T-helper 17 cell (primary cell): ENCODE measurements at regions not wholly inside any gene's neighbourhood (a gene's known extent, or its start where the extent isn't known, plus 50 kb on each side); places are given as distances from the start of the nearest gene placed in this dataset.

Experiments
- ATAC-seq: fragments of 150-1000 bp; cut with Tn5 transposase; 2 replicates; pipeline ENCODE4 v1.10.0; 2021; ENCODE audit warnings: mild to moderate bottlenecking, moderate library complexity
- DNase-seq, 3 donors: peaks; one replicate each; pipeline versions ENCODE4 v3.0.0 to v3.0.0-alpha.2; 2020 to 2021
- H3K9me3 ChIP-seq: one replicate; pipeline ENCODE4 v1.7.0; 2013; ENCODE audit warnings: low read length, mild to moderate bottlenecking; ENCODE audit not compliant: control insufficient read depth, poor library complexity, severe bottlenecking
- H3K27ac Mint-ChIP-seq: one replicate; pipeline ENCODE4 v1.8.0; 2022; ENCODE audit warnings: mild to moderate bottlenecking, moderate library complexity, mixed read lengths
- H3K27me3 Mint-ChIP-seq: one replicate; pipeline ENCODE4 v1.8.0; 2022; ENCODE audit warnings: mixed read lengths
- H3K36me3 Mint-ChIP-seq: one replicate; pipeline ENCODE4 v1.8.0; 2022; ENCODE audit warnings: low read depth, mixed read lengths
- H3K4me1 Mint-ChIP-seq: one replicate; pipeline ENCODE4 v1.8.0; 2022; ENCODE audit warnings: mild to moderate bottlenecking, mixed read lengths
- H3K4me3 Mint-ChIP-seq: one replicate; pipeline ENCODE4 v1.8.0; 2022; ENCODE audit warnings: mild to moderate bottlenecking, moderate library complexity, mixed read lengths

DNA sequence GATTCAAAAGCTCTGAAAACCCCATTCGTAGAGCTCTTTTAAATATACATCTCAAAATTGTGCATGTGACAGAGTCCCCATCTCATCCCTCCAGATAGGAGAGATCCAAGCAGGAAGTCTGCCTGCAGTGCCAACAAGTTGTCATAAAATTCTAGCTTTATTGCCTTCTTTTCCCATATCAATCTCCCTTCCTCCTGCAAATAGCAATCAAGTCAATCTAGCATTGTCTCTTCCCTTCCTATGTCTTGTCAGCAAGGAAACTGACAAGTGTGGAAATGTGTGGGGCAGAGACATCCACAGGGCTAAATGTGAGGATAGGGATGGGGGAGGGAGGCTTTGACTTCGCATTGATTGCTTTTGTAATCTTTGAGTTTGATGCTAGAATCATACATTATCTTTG lies 165.2 kb downstream of the C1orf94 start:
- Mint-ChIP-seq H3K27me3 (peaks cover 50% of the 10 kb centered on the region), H3K36me3 (no peaks in the 10 kb centered on the region), H3K4me3 (no peak overlapping the region), H3K4me1 (no peaks in the 10 kb centered on the region), H3K27ac (no peak overlapping the region)
- DNase-seq (no peak), ATAC-seq (no peak)
- no peaks in the 10 kb centered on the region for H3K9me3 ChIP-seq

DNA sequence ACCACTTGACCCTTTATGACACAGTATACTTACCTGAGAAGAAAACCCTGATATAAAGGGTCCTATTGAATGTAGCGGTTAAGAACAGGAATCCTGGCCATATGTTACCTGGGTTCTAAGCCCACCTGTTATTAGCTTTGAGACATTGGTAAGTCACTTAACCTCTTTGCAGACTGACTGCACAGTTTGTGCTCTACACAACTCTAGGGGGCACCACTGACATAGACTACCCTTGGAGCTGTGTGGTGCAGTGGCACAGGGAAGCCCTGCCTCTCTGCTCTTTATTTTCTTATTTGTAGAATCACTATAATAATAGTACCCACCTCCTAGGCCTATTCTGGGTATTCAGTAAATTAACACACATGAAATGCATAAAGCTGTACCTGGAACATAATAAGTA lies 165.6 kb downstream of the C1orf94 start:
- Mint-ChIP-seq H3K27me3 (peaks cover 50% of the 10 kb centered on the region), H3K4me3 (no peak overlapping the region), H3K27ac (no peak overlapping the region), H3K36me3 (no peaks in the 10 kb centered on the region), H3K4me1 (no peaks in the 10 kb centered on the region)
- DNase-seq: no peak
- no peaks in the 10 kb centered on the region for H3K9me3 ChIP-seq
- ATAC-seq: no peak

DNA sequence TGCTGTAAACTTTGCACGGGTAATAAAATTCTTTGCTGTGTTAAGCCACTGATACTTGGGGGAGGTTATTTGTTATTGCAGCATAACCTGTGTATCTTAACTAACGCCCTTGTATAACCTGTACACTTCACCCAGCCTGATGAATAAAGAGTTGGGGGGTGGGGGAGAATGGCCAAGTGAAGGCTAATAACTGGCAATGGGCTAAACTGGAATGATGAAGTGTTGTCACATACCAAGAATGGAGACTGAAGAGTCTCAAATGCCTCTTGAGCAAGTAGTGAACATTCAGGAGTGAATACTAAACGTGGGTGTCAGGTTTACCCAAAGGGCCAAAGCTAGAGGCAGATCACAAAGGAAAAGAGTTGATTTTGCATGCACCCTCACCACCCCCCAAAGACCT lies 169.4 kb downstream of the C1orf94 start:
- DNase-seq (no peak), ATAC-seq (no peak)
- H3K9me3 ChIP-seq: no peaks in the 10 kb centered on the region
- H3K4me3 Mint-ChIP-seq: no peak overlapping the region
- peaks cover 40% of the 10 kb centered on the region for H3K27me3 Mint-ChIP-seq
- H3K36me3 Mint-ChIP-seq: no peaks in the 10 kb centered on the region
- no peaks in the 10 kb centered on the region for H3K4me1 Mint-ChIP-seq
- H3K27ac Mint-ChIP-seq: no peak overlapping the region

DNA sequence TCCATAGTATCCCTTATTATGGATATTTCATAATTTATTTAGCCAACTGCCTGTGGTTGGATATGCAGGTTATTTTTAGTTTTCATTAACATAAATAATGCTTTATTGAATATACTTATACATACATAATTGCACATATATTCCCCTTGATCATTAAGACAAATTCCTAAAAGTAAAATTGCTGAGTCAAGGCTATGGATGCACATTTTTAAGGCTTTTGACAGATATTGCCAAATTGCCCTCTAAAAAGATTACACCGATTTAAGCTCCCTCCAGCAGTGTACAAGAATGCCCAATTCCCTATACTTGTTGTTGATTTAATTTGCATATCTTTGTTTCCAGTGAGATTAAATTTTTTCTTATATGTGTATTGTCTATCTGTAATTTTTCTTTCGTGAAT lies 176.7 kb downstream of the C1orf94 start:
- ATAC-seq: no peak
- Mint-ChIP-seq H3K4me1 (no peaks in the 10 kb centered on the region), H3K27ac (no peak overlapping the region), H3K36me3 (peaks cover 2% of the 10 kb centered on the region), H3K27me3 (peaks cover 38% of the 10 kb centered on the region), H3K4me3 (no peak overlapping the region)
- no peak for DNase-seq
- H3K9me3 ChIP-seq: no peaks in the 10 kb centered on the region

DNA sequence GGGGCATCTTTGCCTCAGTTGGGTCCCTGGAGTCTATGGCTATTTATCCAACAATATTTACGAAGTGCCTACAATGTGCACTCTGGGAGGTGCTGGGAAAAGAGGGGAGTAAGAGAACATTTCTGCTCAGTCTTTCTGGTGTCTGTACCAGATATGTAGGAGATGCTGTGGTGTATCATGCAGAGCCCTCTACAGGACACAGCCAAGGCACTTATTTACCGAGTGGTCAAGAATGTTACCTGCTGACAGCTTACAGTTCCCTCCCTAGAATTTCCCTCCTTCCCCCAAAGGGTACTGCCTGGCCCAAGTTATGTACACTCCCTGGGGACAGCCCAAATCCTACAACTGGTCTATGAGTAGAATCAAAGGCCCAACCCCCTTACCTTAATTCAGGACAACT lies 177.7 kb downstream of the C1orf94 start:
- no peak for DNase-seq
- Mint-ChIP-seq H3K27me3 (peaks cover 35% of the 10 kb centered on the region), H3K27ac (no peak overlapping the region), H3K4me3 (no peak overlapping the region), H3K4me1 (no peaks in the 10 kb centered on the region), H3K36me3 (peaks cover 2% of the 10 kb centered on the region)
- ATAC-seq: no peak
- no peaks in the 10 kb centered on the region for H3K9me3 ChIP-seq

DNA sequence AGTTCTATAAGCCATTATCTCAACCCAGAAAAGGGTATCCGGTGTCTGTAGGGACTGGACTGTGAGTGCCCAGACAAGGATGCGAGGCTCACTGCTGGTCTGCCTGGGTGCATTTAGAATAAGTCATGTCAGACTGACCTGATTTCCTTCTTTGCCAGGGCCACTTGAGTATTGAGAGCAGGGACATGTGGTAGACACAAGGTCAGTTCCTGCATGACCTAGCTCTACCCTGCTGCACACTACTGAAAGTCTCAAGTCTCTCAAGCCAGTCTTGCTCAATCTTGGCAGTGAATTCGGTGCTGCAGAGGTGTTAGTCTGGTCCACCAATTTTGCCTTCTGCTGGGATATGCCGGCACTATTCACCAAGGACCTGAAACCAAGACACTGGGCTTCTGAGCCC lies 180.1 kb downstream of the C1orf94 start:
- H3K27me3 Mint-ChIP-seq: peaks cover 54% of the 10 kb centered on the region
- H3K36me3 Mint-ChIP-seq: peaks cover 2% of the 10 kb centered on the region
- H3K4me3 Mint-ChIP-seq: no peak overlapping the region

DNA sequence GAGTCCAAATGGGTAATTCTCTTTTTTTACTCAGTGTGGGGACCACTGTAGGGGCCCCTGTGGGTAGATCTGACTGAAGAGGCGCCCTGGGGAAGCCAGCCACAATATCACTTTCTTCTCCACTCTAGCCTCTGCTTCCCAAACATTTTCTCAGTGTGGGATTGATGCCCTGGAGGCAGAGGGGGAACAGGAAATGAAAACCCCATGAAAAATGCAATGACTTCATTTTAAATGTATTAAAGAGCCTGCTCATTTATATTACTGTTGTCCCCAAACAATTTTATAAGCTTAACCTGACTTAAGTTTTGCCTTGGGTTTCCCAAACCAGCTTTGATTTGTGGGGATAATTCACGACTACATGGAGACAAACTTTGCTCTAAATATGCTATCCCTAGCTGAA lies 181.9 kb downstream of the C1orf94 start:
- no peak overlapping the region for H3K4me3 Mint-ChIP-seq
- no peak overlapping the region for H3K27ac Mint-ChIP-seq
- no peaks in the 10 kb centered on the region for H3K4me1 Mint-ChIP-seq
- ATAC-seq (no peak), DNase-seq (no peak)
- H3K27me3 Mint-ChIP-seq: peaks cover 54% of the 10 kb centered on the region
- peaks cover 2% of the 10 kb centered on the region for H3K36me3 Mint-ChIP-seq
- no peaks in the 10 kb centered on the region for H3K9me3 ChIP-seq

More for the DNA sequence above, 180.1 kb downstream of the C1orf94 start:
- H3K9me3 ChIP-seq: no peaks in the 10 kb centered on the region
- DNase-seq (no peak), ATAC-seq (no peak)
- Mint-ChIP-seq H3K4me1 (no peaks in the 10 kb centered on the region), H3K27ac (no peak overlapping the region)

DNA sequence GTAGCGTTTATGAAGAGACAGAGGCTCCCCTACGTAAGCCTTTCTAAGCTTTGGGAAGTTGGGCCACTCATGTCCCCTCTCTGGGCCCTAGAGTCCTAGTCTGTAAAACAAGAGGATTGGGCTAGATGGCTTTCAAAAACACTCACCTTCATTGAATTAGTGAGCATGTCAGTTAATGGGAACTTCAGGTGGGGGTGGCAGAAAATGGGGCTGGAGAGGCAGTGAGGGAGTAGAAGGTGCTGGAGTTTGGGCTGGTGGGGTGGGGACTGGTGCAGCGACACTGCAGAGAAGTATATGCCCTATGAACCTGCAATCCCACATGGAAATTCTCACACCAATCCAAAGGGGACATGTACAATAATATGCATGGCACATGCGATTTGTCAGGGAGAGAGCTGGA lies 182.7 kb downstream of the C1orf94 start:
- H3K4me1 Mint-ChIP-seq: no peaks in the 10 kb centered on the region
- DNase-seq (no peak), ATAC-seq (no peak)
- no peak overlapping the region for H3K4me3 Mint-ChIP-seq
- H3K27ac Mint-ChIP-seq: no peak overlapping the region
- H3K9me3 ChIP-seq: no peaks in the 10 kb centered on the region
- peaks cover 2% of the 10 kb centered on the region for H3K36me3 Mint-ChIP-seq
- peaks cover 54% of the 10 kb centered on the region for H3K27me3 Mint-ChIP-seq

DNA sequence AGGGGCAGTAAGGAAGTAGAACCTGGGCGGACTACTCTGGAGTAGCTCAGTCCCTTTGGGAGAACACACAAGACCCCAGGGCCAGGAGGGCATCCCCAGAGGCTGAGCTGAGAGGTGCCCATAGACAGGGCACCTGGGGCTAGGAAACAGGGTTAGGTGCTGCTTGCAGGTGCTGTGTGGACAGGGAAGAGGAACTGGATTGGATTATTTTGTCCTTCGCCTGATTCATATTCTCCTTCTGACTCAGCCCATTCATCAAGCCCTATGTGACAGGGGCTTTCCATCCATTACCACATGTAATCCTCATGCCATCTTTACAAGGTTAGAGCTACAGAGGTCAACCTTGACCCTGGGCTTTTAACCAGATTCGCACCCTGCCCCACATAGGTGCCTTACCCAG lies 183.9 kb downstream of the C1orf94 start:
- ATAC-seq: no peak
- peaks cover 3% of the 10 kb centered on the region for H3K9me3 ChIP-seq
- Mint-ChIP-seq H3K4me3 (no peak overlapping the region), H3K4me1 (no peaks in the 10 kb centered on the region), H3K27ac (no peak overlapping the region), H3K36me3 (peaks cover 2% of the 10 kb centered on the region), H3K27me3 (peaks cover 49% of the 10 kb centered on the region)
- no peak for DNase-seq

DNA sequence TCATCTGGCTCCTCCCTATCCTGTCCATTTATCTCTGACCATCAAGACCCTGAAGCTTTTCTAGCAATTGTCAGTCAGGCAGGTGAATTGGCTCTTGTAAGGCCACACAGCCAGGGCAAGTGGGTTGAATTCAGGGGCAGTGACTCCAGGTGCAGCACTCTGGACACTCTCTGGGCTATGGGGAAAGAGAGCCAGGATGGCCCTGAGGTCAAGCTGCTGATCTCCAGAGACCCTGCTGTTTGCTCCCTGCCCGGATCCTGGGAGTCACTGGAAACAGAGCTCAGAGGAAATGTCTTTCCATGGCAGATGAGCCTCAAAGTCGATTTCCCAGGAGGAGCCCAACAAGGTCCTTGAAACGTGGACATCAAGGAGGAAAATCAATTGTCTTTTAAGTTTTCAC lies 184.4 kb downstream of the C1orf94 start:
- Mint-ChIP-seq H3K27ac (no peak overlapping the region), H3K4me1 (no peaks in the 10 kb centered on the region), H3K36me3 (peaks cover 2% of the 10 kb centered on the region), H3K27me3 (peaks cover 47% of the 10 kb centered on the region), H3K4me3 (no peak overlapping the region)
- DNase-seq (no peak), ATAC-seq (no peak)
- H3K9me3 ChIP-seq: peaks cover 3% of the 10 kb centered on the region

DNA sequence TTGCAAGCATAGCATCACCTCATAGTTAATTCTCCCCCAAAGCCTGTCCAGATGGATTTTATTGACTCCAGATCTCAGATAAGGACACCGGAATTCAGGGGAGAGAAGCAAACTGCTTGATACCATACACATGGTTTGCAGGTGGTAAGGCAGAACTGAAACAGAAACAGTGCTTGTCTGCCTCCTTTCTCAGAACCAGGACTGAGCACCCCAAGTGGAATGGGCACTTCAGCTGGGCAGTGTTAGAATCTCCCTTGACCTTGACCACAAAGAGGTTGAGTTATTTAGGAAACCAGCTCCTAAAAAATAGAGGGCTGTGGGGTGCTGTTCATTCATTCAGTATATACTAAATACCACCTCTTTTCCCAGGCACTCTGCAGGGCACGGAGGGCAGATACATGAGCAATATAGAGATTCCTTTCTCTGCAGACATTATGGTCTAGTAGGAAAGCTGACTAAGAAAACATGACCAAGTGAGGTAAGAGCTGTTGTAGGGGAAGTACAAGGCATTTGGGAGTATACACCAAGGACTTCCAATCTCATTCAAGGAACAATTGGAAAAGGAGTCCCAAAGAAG lies 185.2 kb downstream of the C1orf94 start:
- Mint-ChIP-seq H3K27me3 (peaks cover 49% of the 10 kb centered on the region), H3K4me3 (no peak overlapping the region), H3K36me3 (peaks cover 2% of the 10 kb centered on the region), H3K4me1 (no peaks in the 10 kb centered on the region), H3K27ac (no peak overlapping the region)
- ATAC-seq (no peak), DNase-seq (no peak)
- H3K9me3 ChIP-seq: peaks cover 3% of the 10 kb centered on the region

DNA sequence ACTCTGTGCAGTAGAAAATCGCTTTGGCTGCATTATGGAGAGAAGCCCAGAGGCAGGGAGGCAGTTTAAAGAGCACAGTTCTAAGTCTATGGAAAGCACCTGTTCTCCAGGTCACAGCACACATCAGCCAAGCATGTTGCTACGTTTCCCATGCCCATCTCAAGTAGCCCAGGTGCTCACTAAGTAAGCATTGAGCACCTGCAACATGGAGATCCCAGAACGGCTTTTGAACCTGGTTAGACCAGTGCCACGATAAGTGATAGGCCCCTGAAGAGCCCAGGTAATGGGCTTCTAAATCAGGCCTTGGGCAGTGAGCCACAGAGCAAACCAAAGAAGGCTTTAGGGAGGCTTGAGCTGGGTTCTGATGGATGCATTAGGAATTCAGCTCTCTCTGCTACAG lies 186.2 kb downstream of the C1orf94 start:
- Mint-ChIP-seq H3K36me3 (peaks cover 2% of the 10 kb centered on the region), H3K4me3 (no peak overlapping the region), H3K27ac (no peak overlapping the region), H3K4me1 (no peaks in the 10 kb centered on the region), H3K27me3 (peaks cover 38% of the 10 kb centered on the region)
- ATAC-seq: no peak
- peaks cover 3% of the 10 kb centered on the region for H3K9me3 ChIP-seq
- DNase-seq: no peak

DNA sequence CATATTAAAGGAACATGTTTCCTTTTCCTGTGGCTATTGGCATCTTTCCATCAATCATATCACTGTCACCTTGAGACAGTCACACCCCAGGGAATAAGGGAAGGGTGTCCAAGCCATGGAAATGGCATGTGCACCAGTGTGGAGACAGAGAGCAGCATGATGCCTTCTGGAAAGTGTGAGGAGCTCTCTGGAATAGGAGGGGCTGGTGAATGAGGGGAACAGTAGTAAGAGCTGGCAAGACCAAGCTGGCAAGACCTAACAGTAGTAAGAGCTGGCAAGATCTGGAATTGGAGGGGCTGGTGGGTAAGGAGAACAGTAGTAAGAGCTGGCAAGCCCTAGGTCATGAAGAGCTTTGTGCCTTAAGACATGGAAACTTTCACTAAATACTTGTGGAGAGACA lies 186.7 kb downstream of the C1orf94 start:
- Mint-ChIP-seq H3K4me1 (no peaks in the 10 kb centered on the region), H3K4me3 (no peak overlapping the region), H3K36me3 (no peaks in the 10 kb centered on the region), H3K27ac (no peak overlapping the region), H3K27me3 (peaks cover 33% of the 10 kb centered on the region)
- peaks cover 3% of the 10 kb centered on the region for H3K9me3 ChIP-seq
- no peak for ATAC-seq
- no peak for DNase-seq

DNA sequence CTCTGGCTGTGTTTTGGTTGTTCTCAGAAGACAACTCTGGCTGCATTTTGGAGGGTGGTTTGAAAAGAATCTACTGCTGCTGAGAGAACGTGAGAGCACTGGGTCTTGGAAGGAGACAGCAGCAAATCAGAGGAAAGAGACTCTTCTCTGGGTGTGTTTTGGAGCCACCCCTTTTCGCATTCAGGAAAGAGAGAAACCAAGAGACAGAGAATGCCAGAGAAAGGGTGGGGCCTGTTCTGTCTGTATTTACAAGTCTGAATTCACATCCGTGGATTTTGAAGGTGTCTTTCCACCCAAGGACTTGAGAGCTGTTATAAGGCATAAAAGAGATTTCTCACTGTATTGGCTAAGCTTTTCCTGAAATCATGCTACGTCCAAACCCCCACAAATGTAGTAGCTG lies 187.2 kb downstream of the C1orf94 start:
- H3K4me3 Mint-ChIP-seq: no peak overlapping the region
- peaks cover 3% of the 10 kb centered on the region for H3K9me3 ChIP-seq
- no peaks in the 10 kb centered on the region for H3K36me3 Mint-ChIP-seq
- no peak for ATAC-seq
- H3K4me1 Mint-ChIP-seq: no peaks in the 10 kb centered on the region
- H3K27ac Mint-ChIP-seq: no peak overlapping the region
- no peak for DNase-seq
- peaks cover 31% of the 10 kb centered on the region for H3K27me3 Mint-ChIP-seq
